ENCODE measurements at regions not wholly inside any gene's neighbourhood (a gene's known extent, or its start where the extent isn't known, plus 50 kb on each side); places are given as distances from the start of the nearest gene placed in this dataset.

DNA sequence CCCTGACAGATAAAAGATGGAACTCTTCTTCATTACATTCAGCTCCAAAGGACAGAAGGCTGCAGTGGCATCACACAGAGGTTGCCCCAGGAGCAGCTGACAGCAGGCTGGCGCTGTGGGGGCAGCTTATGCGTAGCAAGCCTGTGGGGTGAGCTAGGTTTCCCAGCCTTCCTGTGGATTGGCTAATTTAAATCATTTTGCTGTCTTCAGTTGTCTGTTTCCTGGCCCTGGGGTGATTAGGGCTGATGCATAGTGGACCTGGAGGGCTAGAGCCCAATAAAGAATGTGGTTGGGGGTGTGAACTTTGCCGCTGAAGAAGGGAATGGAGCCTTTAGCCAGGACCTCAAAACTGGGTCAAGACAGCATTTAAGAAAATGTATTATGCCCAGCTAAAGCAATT lies 1038.0 kb downstream of the SOCS6 start:
- TF ChIP-seq EHMT2 (IDR thresholded peaks at IDR 0.05; ENCODE audit: low read depth), result no peak
- no peak for TF ChIP-seq CHD2 (IDR thresholded peaks at IDR 0.05; ENCODE audit: low read length, partially characterized antibody)
- TF ChIP-seq, protein P1, sequence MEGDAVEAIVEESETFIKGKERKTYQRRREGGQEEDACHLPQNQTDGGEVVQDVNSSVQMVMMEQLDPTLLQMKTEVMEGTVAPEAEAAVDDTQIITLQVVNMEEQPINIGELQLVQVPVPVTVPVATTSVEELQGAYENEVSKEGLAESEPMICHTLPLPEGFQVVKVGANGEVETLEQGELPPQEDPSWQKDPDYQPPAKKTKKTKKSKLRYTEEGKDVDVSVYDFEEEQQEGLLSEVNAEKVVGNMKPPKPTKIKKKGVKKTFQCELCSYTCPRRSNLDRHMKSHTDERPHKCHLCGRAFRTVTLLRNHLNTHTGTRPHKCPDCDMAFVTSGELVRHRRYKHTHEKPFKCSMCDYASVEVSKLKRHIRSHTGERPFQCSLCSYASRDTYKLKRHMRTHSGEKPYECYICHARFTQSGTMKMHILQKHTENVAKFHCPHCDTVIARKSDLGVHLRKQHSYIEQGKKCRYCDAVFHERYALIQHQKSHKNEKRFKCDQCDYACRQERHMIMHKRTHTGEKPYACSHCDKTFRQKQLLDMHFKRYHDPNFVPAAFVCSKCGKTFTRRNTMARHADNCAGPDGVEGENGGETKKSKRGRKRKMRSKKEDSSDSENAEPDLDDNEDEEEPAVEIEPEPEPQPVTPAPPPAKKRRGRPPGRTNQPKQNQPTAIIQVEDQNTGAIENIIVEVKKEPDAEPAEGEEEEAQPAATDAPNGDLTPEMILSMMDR (IDR thresholded peaks at IDR 0.05), result no peak
- TF ChIP-seq, protein P2, sequence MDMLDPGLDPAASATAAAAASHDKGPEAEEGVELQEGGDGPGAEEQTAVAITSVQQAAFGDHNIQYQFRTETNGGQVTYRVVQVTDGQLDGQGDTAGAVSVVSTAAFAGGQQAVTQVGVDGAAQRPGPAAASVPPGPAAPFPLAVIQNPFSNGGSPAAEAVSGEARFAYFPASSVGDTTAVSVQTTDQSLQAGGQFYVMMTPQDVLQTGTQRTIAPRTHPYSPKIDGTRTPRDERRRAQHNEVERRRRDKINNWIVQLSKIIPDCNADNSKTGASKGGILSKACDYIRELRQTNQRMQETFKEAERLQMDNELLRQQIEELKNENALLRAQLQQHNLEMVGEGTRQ (IDR thresholded peaks at IDR 0.05), result no peak
- no peak for TF ChIP-seq POLR2A (IDR thresholded peaks at IDR 0.05; ENCODE audit: low read length)
- no peak for TF ChIP-seq SMC3 (IDR thresholded peaks at IDR 0.05)
- no peak for TF ChIP-seq JUNB (IDR thresholded peaks at IDR 0.05)
